ENCODE measurements at regions not wholly inside any gene's neighbourhood (a gene's known extent, or its start where the extent isn't known, plus 50 kb on each side); places are given as distances from the start of the nearest gene placed in this dataset.

DNA sequence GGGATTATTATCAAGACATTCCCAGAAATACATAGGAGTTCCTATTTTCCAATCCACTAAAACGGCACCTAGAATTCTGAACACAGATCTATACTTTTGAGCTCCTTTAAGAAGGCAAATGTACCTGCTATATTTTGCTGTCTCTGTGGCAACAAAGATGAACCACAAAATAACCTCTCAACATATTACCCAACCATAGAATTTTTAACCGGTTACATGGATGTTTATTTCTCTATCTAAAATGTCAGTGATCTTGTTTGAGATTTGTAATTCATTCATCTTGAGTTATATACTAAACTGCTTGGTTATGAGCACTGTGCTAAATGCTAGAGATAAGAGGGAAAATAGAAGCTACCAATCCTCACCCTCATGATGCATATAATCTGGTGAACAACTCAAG lies 117.5 kb upstream of the HMGCLL1 start:
- no peak overlapping the region for H3K4me3 Mint-ChIP-seq
- no peak for DNase-seq (ENCODE audit: extremely low spot score, unreplicated experiment)
- H3K4me1 Mint-ChIP-seq (ENCODE audit: unreplicated experiment), result peaks cover 11% of the 10 kb centered on the region
- TF ChIP-seq, protein P1, sequence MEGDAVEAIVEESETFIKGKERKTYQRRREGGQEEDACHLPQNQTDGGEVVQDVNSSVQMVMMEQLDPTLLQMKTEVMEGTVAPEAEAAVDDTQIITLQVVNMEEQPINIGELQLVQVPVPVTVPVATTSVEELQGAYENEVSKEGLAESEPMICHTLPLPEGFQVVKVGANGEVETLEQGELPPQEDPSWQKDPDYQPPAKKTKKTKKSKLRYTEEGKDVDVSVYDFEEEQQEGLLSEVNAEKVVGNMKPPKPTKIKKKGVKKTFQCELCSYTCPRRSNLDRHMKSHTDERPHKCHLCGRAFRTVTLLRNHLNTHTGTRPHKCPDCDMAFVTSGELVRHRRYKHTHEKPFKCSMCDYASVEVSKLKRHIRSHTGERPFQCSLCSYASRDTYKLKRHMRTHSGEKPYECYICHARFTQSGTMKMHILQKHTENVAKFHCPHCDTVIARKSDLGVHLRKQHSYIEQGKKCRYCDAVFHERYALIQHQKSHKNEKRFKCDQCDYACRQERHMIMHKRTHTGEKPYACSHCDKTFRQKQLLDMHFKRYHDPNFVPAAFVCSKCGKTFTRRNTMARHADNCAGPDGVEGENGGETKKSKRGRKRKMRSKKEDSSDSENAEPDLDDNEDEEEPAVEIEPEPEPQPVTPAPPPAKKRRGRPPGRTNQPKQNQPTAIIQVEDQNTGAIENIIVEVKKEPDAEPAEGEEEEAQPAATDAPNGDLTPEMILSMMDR (conservative IDR thresholded peaks at IDR 0.05), result no peak
- no peaks in the 10 kb centered on the region for H3K27me3 Mint-ChIP-seq
- no peaks in the 10 kb centered on the region for H3K9me3 Mint-ChIP-seq
- H3K36me3 Mint-ChIP-seq, result no peaks in the 10 kb centered on the region
- no peak overlapping the region for H3K27ac Mint-ChIP-seq

DNA sequence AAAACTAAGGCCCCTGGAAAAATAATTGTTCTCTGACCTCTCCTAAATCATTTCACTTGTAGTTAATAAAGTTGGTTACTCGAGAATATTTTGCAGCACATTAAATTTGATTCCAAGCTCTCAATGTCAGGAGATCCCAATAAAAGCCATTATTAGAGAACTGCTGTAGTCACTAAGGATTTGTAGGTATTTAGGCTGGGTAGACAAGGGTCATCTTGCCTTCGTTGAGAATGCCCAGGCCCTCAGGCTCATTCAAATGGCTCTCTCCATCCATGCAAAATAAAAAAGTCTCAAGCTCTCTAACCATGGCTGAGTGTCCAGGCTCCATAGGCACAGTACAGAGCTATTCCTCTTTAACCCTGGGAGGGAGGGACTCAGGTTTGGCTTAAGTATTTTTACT lies 117.0 kb upstream of the HMGCLL1 start:
- TF ChIP-seq, protein P1 (conservative IDR thresholded peaks at IDR 0.05), result no peak
- no peak overlapping the region for H3K27ac Mint-ChIP-seq
- no peaks in the 10 kb centered on the region for H3K9me3 Mint-ChIP-seq
- no peak overlapping the region for H3K4me3 Mint-ChIP-seq
- H3K36me3 Mint-ChIP-seq, result no peaks in the 10 kb centered on the region
- peaks cover 11% of the 10 kb centered on the region for H3K4me1 Mint-ChIP-seq (ENCODE audit: unreplicated experiment)
- no peak for DNase-seq (ENCODE audit: extremely low spot score, unreplicated experiment)
- H3K27me3 Mint-ChIP-seq, result no peaks in the 10 kb centered on the region

DNA sequence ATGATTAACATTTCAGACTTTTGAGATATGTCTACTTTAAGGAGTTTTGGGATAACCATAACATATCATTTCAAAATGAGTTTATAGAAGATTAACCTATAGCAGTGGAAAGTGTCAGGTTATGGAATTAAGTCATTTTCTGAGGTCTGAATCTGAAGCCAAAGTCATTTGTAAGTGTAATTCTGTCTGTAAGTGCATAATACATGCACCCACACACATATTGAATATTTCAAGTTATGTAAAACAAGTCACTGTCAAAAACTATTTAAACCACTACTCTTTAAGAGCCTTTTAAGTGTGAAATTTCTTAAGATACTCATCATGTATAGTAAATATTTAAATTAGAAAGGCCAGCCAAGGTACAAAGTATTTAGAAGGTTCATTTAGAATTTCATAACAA lies 115.8 kb upstream of the HMGCLL1 start:
- H3K36me3 Mint-ChIP-seq, result no peaks in the 10 kb centered on the region
- DNase-seq (ENCODE audit: extremely low spot score, unreplicated experiment), result no peak
- H3K4me1 Mint-ChIP-seq (ENCODE audit: unreplicated experiment), result peaks cover 11% of the 10 kb centered on the region
- H3K27me3 Mint-ChIP-seq, result no peaks in the 10 kb centered on the region
- TF ChIP-seq, protein P1 (conservative IDR thresholded peaks at IDR 0.05), result no peak
- H3K9me3 Mint-ChIP-seq, result no peaks in the 10 kb centered on the region
- H3K27ac Mint-ChIP-seq, result no peak overlapping the region
- H3K4me3 Mint-ChIP-seq, result no peak overlapping the region

DNA sequence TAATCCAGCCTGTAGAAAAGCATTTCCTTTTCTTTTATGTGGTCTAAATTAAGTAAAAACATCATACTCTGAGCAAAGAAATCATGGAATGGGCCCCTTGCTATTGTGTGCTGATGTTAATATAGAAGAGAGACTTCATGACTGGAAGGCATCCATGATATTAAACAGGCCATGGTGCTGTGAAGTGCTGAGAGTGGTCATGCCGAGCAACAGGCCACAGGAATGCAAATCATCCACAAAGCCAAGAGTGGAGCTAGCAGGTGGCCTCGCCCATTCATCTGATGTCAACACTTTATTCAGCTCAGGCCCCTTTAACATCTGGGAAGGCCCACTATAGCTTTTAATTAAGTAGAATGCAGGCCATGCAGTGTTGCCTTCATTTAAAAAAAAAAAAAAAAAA lies 115.2 kb upstream of the HMGCLL1 start:
- Mint-ChIP-seq H3K27ac (no peak overlapping the region), H3K9me3 (no peaks in the 10 kb centered on the region), H3K4me1 (ENCODE audit: unreplicated experiment) (peaks cover 11% of the 10 kb centered on the region), H3K4me3 (no peak overlapping the region), H3K27me3 (no peaks in the 10 kb centered on the region), H3K36me3 (no peaks in the 10 kb centered on the region)
- no peak for DNase-seq (ENCODE audit: extremely low spot score, unreplicated experiment)
- TF ChIP-seq, protein P1 (conservative IDR thresholded peaks at IDR 0.05), result no peak

DNA sequence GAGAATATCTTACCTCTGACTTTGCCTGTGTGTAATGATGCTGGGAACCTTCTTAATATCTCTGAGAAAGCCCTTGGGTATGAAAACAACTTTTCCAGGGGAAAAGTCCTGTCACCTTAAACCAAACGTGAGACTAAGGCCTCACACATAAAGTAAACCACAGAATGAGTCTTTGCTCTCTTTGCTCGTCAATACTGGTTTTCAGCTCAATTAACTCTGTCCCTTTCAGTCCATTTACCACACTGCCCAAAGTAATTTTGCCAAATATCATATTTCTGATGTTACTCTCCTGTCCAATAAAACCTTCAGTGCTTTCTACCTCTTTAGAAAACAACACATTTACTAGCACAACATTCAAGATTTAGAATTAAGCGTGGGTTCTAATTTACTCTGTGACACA lies 100.5 kb upstream of the HMGCLL1 start:
- peak overlapping the region; percentile 3 for H3K27ac Mint-ChIP-seq
- H3K27me3 Mint-ChIP-seq, result no peaks in the 10 kb centered on the region

More for the DNA sequence above, 100.5 kb upstream of the HMGCLL1 start:
- no peak overlapping the region for H3K4me3 Mint-ChIP-seq
- TF ChIP-seq, protein P1 (conservative IDR thresholded peaks at IDR 0.05), result no peak
- H3K9me3 Mint-ChIP-seq, result peaks cover 4% of the 10 kb centered on the region
- no peaks in the 10 kb centered on the region for H3K36me3 Mint-ChIP-seq
- DNase-seq (ENCODE audit: extremely low spot score, unreplicated experiment), result no peak
- H3K4me1 Mint-ChIP-seq (ENCODE audit: unreplicated experiment), result peaks cover 19% of the 10 kb centered on the region

Measured in type B pancreatic cell (in vitro differentiated cells).